NCI-H2171 (cell line): ENCODE measurements at regions not wholly inside any gene's neighbourhood (a gene's known extent, or its start where the extent isn't known, plus 50 kb on each side); places are given as distances from the start of the nearest gene placed in this dataset.
"Not testable (repeated sequence)": the region's sequence is repeated elsewhere in the genome, so short reads cannot be mapped to it uniquely, and the experiment has no call there.

Source experiments
- DNase-seq: peaks from one replicate; lab custom pipeline; 2025; lab: John Stamatoyannopoulos, UW

DNA sequence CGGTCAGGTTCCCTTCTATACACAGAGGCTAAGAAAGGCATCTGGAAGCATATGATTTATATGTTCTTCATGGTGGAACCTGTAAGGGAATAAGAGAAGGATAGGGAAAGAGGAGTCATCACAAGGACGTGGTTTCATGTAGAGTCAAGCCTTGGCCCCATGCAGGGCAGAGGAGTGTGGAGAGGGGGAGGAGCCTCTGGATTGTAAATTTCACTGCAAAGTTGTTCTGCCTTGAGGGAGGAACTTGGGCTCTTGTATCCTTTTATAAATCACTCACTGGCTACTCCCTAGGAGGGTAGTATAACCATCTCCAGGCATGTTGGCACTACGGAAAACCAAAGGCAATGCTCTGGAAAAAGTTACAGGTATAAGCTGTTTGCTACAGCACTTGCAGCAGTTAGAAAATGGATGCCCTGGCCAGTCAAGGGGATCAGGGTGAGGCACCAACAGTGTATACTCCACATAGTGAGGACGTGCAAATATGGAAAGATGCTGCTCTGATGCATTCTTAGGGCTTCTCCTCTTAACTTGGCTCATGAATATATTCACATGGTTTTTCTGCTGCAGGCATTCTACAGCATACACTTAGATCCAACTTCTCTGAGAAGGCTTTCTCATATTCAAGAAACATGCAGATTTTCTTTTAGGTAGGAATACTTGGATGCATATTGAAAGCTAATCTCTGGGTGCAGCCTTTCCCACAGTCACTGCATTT, 60.3 kb upstream of the ZNF81 start:
- no peak for DNase-seq

GRCh38 chrX:47772764-47773163, 63.9 kb upstream of the ZNF81 start:
- no peak for DNase-seq

GRCh38 chrX:47771473-47771872, 65.2 kb upstream of the ZNF81 start:
- DNase-seq: no peak

GRCh38 chrX:47762826-47763225, 73.9 kb upstream of the ZNF81 start:
- DNase-seq: not testable (repeated sequence)

DNA sequence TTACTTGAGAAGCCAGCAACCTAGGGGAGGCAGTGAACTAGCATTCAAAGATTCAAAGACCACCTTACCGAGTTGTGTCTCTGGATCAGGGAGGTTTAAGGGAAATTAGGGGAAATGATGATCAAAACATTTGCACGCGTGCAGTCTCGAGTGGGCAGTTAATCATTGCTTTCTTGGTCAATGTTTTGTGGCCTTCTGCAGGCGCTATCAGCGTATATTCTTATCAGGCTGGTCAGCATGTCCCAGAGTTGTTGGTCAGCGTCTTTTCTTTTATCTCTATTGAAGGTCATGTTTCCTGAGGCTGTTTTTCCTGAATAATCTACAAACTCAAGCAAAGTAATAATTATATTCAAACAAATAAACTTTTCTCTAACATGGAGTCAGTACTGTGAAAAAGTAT, 84.0 kb upstream of the ZNF81 start:
- DNase-seq: no peak

GRCh38 chrX:47751670-47752069, 85.0 kb upstream of the ZNF81 start:
- peak; percentile 1 for DNase-seq

DNA sequence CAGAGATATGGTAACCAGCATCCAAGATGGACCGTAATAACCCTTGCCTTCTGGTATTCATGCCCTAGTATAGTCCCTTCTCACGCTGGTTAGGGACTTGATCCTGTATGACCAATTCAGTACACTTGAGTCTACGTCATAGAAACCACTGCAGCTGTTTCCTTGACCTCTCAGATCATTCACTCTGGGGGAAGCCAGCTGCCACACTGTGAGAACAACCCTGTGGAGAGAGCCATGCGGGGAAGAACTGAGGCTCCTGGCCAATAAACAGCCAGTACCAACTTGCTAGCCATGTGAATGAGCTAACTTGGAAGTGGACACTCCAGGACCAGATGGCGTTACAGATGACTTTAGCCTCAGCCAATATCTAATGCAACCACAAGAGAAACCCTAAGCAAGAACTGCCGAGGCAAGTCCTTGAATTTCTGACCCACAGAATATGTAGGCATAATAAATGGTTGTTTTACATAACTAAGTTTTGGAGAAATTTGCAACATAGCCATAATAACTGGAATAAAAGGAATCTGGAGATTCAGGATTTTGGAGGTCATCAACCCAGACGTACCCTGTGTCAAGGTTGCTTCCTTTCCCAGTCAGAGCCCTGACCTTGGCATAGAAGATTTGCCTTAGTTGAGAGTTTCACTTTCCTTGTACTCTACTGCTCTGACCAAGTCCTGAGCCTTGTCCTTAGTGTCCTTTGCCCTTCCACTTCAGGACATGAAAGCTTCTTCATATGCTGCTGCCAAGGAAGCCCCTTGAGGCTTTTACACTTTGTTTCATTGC, 87.3 kb upstream of the ZNF81 start:
- no peak for DNase-seq

- DNase-seq: no peak
These were observed 88.1 kb upstream of the ZNF81 start for GRCh38 chrX:47748576-47748975.

GRCh38 chrX:47746446-47746845, 87.5 kb upstream of the UXT start:
- no peak for DNase-seq

GRCh38 chrX:47745416-47745815, 86.4 kb upstream of the UXT start:
- DNase-seq: no peak

- no peak for DNase-seq
These were observed 84.5 kb upstream of the UXT start for GRCh38 chrX:47743504-47743903.

GRCh38 chrX:47738870-47739269, 79.9 kb upstream of the UXT start:
- DNase-seq: not testable (repeated sequence)

GRCh38 chrX:47723689-47724088, 64.7 kb upstream of the UXT start:
- no peak for DNase-seq

DNA sequence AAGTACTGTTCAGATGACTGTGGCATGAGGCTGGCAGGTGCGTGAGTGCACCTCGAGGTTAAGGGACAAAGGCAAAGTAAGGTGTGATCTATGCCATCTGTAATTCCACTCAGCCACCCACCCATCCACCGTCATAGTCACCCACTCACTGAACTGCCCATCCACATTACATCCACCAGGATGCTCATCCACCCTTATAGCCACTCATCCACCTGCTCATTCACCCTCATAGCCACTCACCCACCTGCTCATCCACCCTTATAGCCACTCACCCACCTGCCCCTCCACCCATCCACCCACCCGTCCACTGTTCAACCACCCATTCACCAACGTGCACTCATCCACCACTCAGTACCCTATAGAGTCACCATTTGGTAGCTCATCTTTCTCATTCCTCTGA, 64.1 kb upstream of the UXT start:
- DNase-seq: no peak

DNA sequence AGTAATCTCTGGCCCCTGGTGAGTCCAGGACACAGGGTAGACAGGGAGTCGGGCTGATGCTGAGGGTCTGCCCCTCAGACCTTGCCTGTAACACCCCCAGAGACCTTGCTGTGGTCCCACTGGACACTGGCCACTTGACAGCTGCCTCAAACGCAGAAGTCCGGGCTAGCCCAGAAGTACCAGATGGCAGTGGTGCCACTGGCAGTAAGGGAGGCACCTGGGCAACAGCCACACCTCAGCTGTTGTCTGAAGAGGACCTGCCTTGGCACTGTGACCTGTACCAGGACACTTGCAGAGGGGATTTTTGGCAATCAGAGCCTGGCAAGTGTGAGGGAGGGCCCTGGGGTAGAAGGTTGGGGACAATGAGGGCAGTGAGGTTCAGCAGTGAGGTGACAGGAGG, 63.3 kb upstream of the UXT start:
- DNase-seq: no peak

DNA sequence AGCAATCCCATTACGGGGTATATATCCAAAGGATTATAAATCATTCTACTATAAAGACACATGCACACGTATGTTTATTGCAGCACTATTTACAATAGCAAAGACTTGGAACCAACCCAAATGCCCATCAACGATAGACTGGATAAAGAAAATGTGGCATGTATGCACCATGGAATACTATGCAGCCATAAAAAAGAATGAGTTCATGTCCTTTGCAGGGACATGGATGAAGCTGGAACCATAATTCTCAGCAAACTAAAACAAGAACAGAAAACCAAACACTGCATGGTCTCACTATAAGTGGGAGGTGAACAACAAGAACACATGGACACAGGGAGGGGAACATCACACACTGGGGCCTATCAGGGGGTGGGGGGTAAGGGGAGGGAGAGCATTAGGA, 56.1 kb upstream of the UXT start:
- not testable (repeated sequence) for DNase-seq

- DNase-seq: not testable (repeated sequence)
These were observed 53.7 kb upstream of the UXT start for GRCh38 chrX:47712675-47713074.

DNA sequence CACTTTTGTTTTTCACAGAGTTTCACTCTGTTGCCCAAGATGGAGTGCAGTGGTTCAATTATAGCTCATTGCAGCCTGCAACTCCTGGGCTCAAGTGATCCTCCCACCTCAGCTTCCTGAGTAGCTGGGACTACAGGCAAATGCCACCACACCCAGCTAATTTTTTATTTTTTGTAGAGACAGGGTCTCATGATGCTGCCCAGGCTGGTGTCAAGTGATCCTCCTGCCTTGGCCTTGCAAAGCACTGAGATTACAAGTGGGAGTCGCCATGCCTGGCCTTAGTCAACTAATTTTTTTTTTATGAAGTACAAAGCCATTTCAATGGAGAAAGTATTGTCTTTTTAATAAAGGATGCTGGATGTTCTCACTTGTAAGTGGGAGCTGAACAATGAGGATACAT, 51.3 kb upstream of the UXT start:
- DNase-seq: no peak
